ENCODE measurements at regions not wholly inside any gene's neighbourhood (a gene's known extent, or its start where the extent isn't known, plus 50 kb on each side); places are given as distances from the start of the nearest gene placed in this dataset.
"Not testable (repeated sequence)": the region's sequence is repeated elsewhere in the genome, so short reads cannot be mapped to it uniquely, and the experiment has no call there.

- DNase-seq: no peak
These were observed 405.5 kb upstream of the ADGRB3 start for GRCh38 chr6:68229566-68229965.

GRCh38 chr6:68226460-68226859 is 408.6 kb upstream of the ADGRB3 start:
- no peak for DNase-seq

- no peak for DNase-seq
These were observed 409.4 kb upstream of the ADGRB3 start for GRCh38 chr6:68225729-68226128.

GRCh38 chr6:68211242-68211795 is 423.8 kb upstream of the ADGRB3 start:
- no peak for DNase-seq

GRCh38 chr6:68207612-68208011 is 427.5 kb upstream of the ADGRB3 start:
- DNase-seq: not testable (repeated sequence)

GRCh38 chr6:68200929-68201328 is 434.2 kb upstream of the ADGRB3 start:
- DNase-seq: no peak

- no peak for DNase-seq
These were observed 437.7 kb upstream of the ADGRB3 start for GRCh38 chr6:68197356-68197755.

GRCh38 chr6:68196645-68197044 is 438.4 kb upstream of the ADGRB3 start:
- DNase-seq: no peak

- DNase-seq: not testable (repeated sequence)
These were observed 439.3 kb upstream of the ADGRB3 start for GRCh38 chr6:68195753-68196152.

- DNase-seq: no peak
These were observed 440.1 kb upstream of the ADGRB3 start for GRCh38 chr6:68194846-68195478.

GRCh38 chr6:68192988-68193387 is 442.1 kb upstream of the ADGRB3 start:
- DNase-seq: no peak

GRCh38 chr6:68189217-68189815 is 445.8 kb upstream of the ADGRB3 start:
- no peak for DNase-seq

- no peak for DNase-seq
These were observed 448.2 kb upstream of the ADGRB3 start for GRCh38 chr6:68186870-68187269.

- no peak for DNase-seq
These were observed 452.7 kb upstream of the ADGRB3 start for GRCh38 chr6:68182386-68182785.

- DNase-seq: not testable (repeated sequence)
These were observed 454.1 kb upstream of the ADGRB3 start for GRCh38 chr6:68181027-68181426.

GRCh38 chr6:68173616-68174015 is 461.5 kb upstream of the ADGRB3 start:
- no peak for DNase-seq

GRCh38 chr6:68169922-68170321 is 465.2 kb upstream of the ADGRB3 start:
- no peak for DNase-seq

- no peak for DNase-seq
These were observed 467.5 kb upstream of the ADGRB3 start for GRCh38 chr6:68167604-68168003.

- DNase-seq: not testable (repeated sequence)
These were observed 474.3 kb upstream of the ADGRB3 start for GRCh38 chr6:68160812-68161211.

- no peak for DNase-seq
These were observed 474.7 kb upstream of the ADGRB3 start for GRCh38 chr6:68160348-68160747.

GRCh38 chr6:68159433-68159832 is 475.6 kb upstream of the ADGRB3 start:
- no peak for DNase-seq

GRCh38 chr6:68158256-68158655 is 476.8 kb upstream of the ADGRB3 start:
- no peak for DNase-seq

GRCh38 chr6:68144667-68145066 is 490.4 kb upstream of the ADGRB3 start:
- DNase-seq: no peak

GRCh38 chr6:68141190-68141589 is 493.9 kb upstream of the ADGRB3 start:
- no peak for DNase-seq

GRCh38 chr6:68139130-68139529 is 496.0 kb upstream of the ADGRB3 start:
- no peak for DNase-seq
